Hematopoietic multipotent progenitor cell treated with erythropoietin and hydrocortisone succinate and interleukin-3 and kit ligand, for 8 days (in vitro differentiated cells): ENCODE measurements at regions not wholly inside any gene's neighbourhood (a gene's known extent, or its start where the extent isn't known, plus 50 kb on each side); places are given as distances from the start of the nearest gene placed in this dataset.
A peak's percentile ranks its signal among the peaks of the same experiment; 100 is the strongest.

ENCODE experiments used
- DNase-seq: peaks from one replicate; pipeline ENCODE4 v3.0.0-alpha.2; 2015

- no peak for DNase-seq
Observed at GRCh38 chr2:236501531-236501930, 68.1 kb upstream of the ACKR3 start.

- no peak for DNase-seq
Observed at GRCh38 chr2:236503100-236503499, 66.5 kb upstream of the ACKR3 start.

GRCh38 chr2:236503583-236503982, 66.0 kb upstream of the ACKR3 start:
- no peak for DNase-seq

GRCh38 chr2:236505041-236505440, 64.6 kb upstream of the ACKR3 start:
- no peak for DNase-seq

GRCh38 chr2:236505648-236506047, 64.0 kb upstream of the ACKR3 start:
- no peak for DNase-seq

- DNase-seq: no peak
Observed at GRCh38 chr2:236507393-236508085, 62.1 kb upstream of the ACKR3 start.

- no peak for DNase-seq
Observed at GRCh38 chr2:236508466-236508865, 61.2 kb upstream of the ACKR3 start.

- no peak for DNase-seq
Observed at GRCh38 chr2:236510034-236510433, 59.6 kb upstream of the ACKR3 start.

- DNase-seq: no peak
Observed at GRCh38 chr2:236511266-236511665, 58.4 kb upstream of the ACKR3 start.

- DNase-seq: no peak
Observed at GRCh38 chr2:236512267-236512666, 57.4 kb upstream of the ACKR3 start.

GRCh38 chr2:236512902-236513435, 56.7 kb upstream of the ACKR3 start:
- DNase-seq: peak; percentile 53

- no peak for DNase-seq
Observed at GRCh38 chr2:236513956-236514355, 55.7 kb upstream of the ACKR3 start.

- no peak for DNase-seq
Observed at GRCh38 chr2:236516708-236517107, 52.9 kb upstream of the ACKR3 start.

GRCh38 chr2:236517251-236518031, 52.2 kb upstream of the ACKR3 start:
- DNase-seq: no peak
